IPS DF 6.9 (cell line): ENCODE measurements at regions not wholly inside any gene's neighbourhood (a gene's known extent, or its start where the extent isn't known, plus 50 kb on each side); places are given as distances from the start of the nearest gene placed in this dataset.

ENCODE experiments used
- DNase-seq: peaks from one replicate; pipeline ENCODE4 v3.0.0-alpha.2; 2013; ENCODE audit warnings: low read depth, low spot score
- H3K27ac ChIP-seq: one replicate; pipeline ENCODE4 v1.5.1; 2013; ENCODE audit warnings: low read length, control low read depth
- H3K27me3 ChIP-seq: 2 replicates; pipeline ENCODE4 v1.6.1; 2013; ENCODE audit warnings: mild to moderate bottlenecking, low read length; ENCODE audit not compliant: control insufficient read depth, insufficient read depth
- H3K36me3 ChIP-seq: 2 replicates; pipeline ENCODE4 v1.6.1; 2013; ENCODE audit warnings: low read length; ENCODE audit not compliant: control insufficient read depth, insufficient read depth
- H3K4me1 ChIP-seq: 2 replicates; pipeline ENCODE4 v1.6.1; 2013; ENCODE audit warnings: low read length; ENCODE audit not compliant: control insufficient read depth, insufficient read depth
- H3K4me3 ChIP-seq: 2 replicates; pipeline ENCODE4 v1.5.1; 2013; ENCODE audit warnings: mild to moderate bottlenecking, low read length
- H3K9me3 ChIP-seq: 2 replicates; pipeline ENCODE4 v1.6.1; 2013; ENCODE audit warnings: low read length, inconsistent platforms; ENCODE audit not compliant: control insufficient read depth, insufficient read depth
- WGBS: extraction: QIAGEN DNeasy Blood & Tissue Kit; methylation state at CpG from one replicate; pipeline ENCODE4 v1.1.7; 2013; ENCODE audit warnings: mixed read lengths, missing lambda C conversion rate; ENCODE audit not compliant: insufficient read length, insufficient coverage; 5-methylcytosine and 5-hydroxymethylcytosine counted together

DNA sequence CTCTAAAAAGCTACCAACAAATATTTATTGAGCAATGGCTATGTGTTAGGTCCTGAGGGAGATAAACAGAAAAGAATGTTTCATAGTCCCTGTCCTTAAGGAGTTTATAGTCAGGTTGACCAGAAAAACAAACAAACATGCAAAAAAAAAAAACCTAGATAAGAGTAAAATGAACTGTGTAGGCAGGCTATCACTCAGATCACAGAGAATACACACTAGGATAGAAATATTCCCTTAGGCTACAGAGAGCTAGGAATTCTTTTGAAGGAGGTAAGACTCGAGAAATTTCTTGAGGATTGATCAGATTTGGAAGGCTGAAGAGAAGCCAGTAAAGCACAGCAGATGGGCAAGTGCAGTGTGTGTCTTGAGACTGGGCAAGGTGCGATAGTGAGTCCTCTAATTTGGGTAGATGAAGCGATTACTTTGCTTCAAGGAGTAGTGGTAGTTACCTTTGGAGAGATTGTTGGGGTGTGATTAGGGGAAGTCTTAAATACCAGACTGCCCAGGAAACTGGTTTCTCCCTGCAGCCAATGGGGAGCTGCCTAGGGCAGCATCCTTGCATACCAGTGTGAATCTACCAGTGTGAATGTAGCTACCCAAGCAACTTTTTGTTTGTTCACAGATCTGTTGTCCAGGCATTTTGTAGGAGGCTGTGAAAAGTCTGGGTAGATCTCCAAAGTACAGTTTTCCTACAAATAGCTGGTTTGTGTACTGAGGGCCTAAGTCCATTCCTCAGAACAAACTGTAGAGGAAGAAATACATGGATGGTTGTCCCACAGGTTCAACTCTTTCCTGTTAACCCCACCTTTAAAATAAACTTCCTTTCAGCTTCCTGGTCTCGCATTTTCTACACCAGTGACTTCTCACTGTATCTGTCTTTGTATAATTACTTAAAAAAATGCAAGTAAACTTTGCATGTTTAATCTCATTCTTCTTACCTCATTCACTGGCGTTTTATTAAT lies 314.1 kb downstream of the KLF5 start:
- Histone ChIP-seq H3K9me3 (no peaks in the 10 kb centered on the region), H3K4me3 (no peak overlapping the region), H3K27me3 (no peaks in the 10 kb centered on the region), H3K36me3 (no peaks in the 10 kb centered on the region), H3K27ac (no peak overlapping the region), H3K4me1 (no peaks in the 10 kb centered on the region)
- WGBS, result no CpG with 5 or more reads among the region's 5 CpGs
- no peak for DNase-seq

DNA sequence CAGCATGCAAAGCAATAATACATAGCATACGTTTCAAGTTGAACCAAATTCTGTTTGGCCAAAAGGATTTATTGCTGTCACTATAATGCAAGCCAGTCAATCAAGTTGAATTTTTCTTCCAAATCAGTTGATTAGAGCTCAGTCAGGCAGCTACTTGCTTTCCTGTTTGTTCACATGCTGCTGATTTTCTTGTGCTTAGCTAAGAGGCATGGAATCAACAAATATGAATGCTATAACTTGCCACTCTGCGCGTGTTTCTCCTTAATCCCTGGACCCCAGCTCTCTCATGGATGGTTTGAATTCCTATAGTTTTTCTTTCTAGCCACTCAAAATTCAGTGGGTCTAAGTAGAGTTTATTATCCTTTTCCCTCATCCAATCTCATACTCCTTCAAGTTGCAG lies 311.3 kb downstream of the KLF5 start:
- WGBS, result no CpG with 5 or more reads among the region's 3 CpGs
- H3K4me1 ChIP-seq, result no peaks in the 10 kb centered on the region
- DNase-seq, result no peak

DNA sequence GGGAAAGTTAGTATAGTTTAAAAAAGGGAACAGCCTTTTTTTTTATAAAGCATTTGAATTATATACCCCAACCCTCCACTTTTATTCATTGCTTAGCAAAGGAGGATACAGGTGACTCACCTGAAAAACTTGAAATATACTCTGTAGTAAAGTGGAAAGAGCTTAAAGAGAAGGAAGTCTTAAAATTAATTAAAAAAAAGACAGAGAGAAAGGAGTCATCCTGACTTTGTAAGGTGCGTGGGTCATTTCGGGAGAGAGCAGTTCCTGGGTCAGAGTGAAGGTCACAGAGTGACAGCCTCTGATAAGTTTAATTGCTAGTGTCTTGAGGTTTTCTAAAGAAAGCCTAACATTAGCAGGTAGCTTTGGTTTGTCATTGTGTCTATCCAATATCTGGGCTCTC lies 310.3 kb downstream of the KLF5 start:
- Histone ChIP-seq H3K36me3 (no peaks in the 10 kb centered on the region), H3K27me3 (no peaks in the 10 kb centered on the region), H3K4me3 (no peak overlapping the region), H3K9me3 (no peaks in the 10 kb centered on the region), H3K4me1 (no peaks in the 10 kb centered on the region), H3K27ac (no peak overlapping the region)
- no CpG with 5 or more reads among the region's 2 CpGs for WGBS
- DNase-seq, result no peak

More for the DNA sequence above, 311.3 kb downstream of the KLF5 start:
- Histone ChIP-seq H3K4me3 (no peak overlapping the region), H3K36me3 (no peaks in the 10 kb centered on the region), H3K27ac (no peak overlapping the region), H3K27me3 (no peaks in the 10 kb centered on the region), H3K9me3 (no peaks in the 10 kb centered on the region)

DNA sequence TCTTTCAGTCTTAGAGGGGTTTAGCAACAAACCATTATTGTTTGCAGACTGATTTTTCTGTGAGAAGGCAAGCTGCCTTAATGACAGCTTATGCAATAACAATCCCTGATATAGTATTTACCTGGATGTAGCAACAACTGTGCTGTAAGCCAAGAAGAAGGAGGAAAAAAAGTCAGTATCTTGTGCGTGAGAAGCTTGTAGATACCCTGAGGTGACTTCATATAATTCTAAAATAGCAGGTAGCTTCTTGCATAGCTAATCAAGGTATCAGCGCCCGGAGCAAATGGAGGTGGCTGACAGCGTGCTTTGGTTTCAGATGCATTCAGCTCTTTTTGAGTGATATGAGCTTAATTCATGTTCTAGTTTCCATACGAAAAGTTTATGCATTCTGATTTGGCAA lies 309.8 kb downstream of the KLF5 start:
- H3K4me3 ChIP-seq, result no peak overlapping the region
- WGBS, result no CpG with 5 or more reads among the region's 5 CpGs

DNA sequence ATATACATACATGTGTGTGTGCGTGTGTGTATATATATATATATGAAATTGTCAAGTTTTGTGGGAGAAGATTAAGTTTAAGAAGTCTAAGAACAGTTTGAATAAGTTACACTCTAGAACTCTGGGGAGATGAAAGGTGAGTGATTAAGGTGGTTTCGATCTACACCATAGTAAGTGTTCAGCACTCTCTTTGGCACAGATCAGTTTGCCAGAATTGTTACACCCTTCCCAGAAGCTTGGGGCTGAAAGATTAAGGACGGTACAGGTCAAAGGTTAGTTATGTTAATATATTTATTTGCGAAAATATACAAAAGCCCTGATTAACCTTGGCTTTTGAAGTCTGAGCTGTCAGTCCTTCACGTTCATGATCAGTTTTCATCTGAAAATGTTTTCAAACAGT lies 309.1 kb downstream of the KLF5 start:
- Histone ChIP-seq H3K36me3 (no peaks in the 10 kb centered on the region), H3K4me1 (no peaks in the 10 kb centered on the region), H3K4me3 (no peak overlapping the region), H3K27me3 (no peaks in the 10 kb centered on the region), H3K27ac (no peak overlapping the region), H3K9me3 (no peaks in the 10 kb centered on the region)
- DNase-seq, result no peak
- no CpG with 5 or more reads among the region's 5 CpGs for WGBS

More for the DNA sequence above, 309.8 kb downstream of the KLF5 start:
- no peak for DNase-seq
- H3K36me3 ChIP-seq, result no peaks in the 10 kb centered on the region
- no peak overlapping the region for H3K27ac ChIP-seq
- no peaks in the 10 kb centered on the region for H3K27me3 ChIP-seq
- no peaks in the 10 kb centered on the region for H3K4me1 ChIP-seq
- H3K9me3 ChIP-seq, result no peaks in the 10 kb centered on the region

DNA sequence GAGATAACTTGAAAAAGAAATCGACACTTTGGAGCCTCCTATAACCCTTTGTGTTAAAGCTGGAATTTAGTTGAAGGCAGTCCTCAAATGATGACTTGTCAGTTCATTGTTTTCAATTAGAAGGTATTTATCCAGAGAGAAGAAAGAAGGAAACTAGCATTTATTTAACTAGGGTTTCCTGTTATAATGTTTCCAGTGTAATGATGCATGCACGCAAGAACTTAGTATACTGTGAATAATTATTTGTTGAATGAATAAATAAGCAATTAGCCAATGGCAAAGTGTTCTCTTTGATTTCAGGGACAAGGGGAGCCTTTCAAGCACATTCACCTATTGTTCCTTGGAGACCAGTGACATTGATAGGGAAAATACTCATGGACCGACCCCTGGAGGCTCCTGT lies 307.4 kb downstream of the KLF5 start:
- H3K4me1 ChIP-seq, result no peaks in the 10 kb centered on the region
- H3K36me3 ChIP-seq, result no peaks in the 10 kb centered on the region
- H3K27ac ChIP-seq, result no peak overlapping the region
- H3K4me3 ChIP-seq, result no peak overlapping the region
- WGBS, result no CpG with 5 or more reads among the region's 3 CpGs
- DNase-seq, result no peak
- H3K27me3 ChIP-seq, result no peaks in the 10 kb centered on the region
- no peaks in the 10 kb centered on the region for H3K9me3 ChIP-seq

DNA sequence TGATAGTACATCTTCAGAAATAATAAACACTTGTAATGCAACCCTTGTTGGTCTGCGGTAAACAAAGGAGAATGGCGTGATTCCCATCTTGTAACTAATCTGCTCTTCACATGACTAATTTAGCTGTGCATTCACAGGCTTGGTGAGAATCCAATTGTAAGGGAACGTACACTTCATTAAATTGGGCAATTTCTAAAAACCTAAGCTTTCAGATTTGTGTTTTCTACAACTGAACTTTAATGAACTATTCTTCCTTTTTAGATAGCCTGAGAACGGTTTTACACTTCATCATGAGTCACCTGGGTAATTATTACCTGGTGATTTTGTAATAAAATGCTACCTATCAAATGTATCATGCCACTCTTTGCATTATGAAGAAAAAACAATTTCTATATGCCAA lies 306.9 kb downstream of the KLF5 start:
- no peak overlapping the region for H3K4me3 ChIP-seq
- no peak overlapping the region for H3K27ac ChIP-seq
- no peaks in the 10 kb centered on the region for H3K36me3 ChIP-seq
- WGBS, result no CpG with 5 or more reads among the region's 4 CpGs
- no peaks in the 10 kb centered on the region for H3K9me3 ChIP-seq
- DNase-seq, result no peak
- no peaks in the 10 kb centered on the region for H3K27me3 ChIP-seq
- no peaks in the 10 kb centered on the region for H3K4me1 ChIP-seq

DNA sequence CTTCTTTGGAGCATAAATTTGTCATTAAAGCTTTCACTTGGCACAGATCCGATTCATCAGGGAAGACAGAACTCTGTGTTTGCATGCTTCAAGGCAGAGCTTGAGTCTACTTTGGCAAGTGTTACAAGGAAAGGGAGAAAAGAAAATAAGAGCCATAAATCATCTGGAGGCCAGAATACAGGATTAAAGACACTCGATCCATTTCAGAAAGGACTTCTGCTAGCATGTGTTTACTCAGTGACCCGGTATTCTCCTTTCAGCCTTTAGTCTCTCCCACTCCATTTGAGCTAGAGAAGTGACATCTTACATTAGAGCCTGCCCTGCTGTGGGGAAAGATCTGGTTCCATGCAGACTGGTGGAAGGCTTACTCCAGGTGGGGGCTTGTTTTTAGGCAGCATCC lies 306.4 kb downstream of the KLF5 start:
- DNase-seq, result no peak

DNA sequence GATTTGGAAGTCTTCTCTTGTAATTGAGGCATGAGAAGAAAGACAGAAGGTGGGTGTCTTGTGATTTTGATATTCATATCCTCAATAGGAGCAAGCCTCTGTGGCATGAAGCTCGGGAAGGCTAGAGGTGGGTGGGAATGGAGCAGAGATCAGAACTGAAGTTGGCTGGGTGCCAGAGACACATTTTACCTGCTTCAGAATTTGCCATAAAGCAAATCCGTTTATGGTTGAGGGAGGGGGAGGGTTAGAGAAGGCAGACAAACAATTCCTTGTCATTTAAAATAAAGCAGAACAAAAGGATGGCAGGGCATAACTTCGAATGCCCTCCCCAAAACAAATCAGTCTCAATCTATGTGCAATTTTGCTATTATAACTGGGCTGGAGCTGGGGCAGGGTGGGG lies 305.9 kb downstream of the KLF5 start:
- H3K4me3 ChIP-seq, result no peak overlapping the region
- no peaks in the 10 kb centered on the region for H3K36me3 ChIP-seq
- H3K27me3 ChIP-seq, result no peaks in the 10 kb centered on the region
- no peak for DNase-seq
- H3K4me1 ChIP-seq, result no peaks in the 10 kb centered on the region
- H3K27ac ChIP-seq, result no peak overlapping the region
- no CpG with 5 or more reads among the region's 3 CpGs for WGBS
- H3K9me3 ChIP-seq, result no peaks in the 10 kb centered on the region

More for the DNA sequence above, 306.4 kb downstream of the KLF5 start:
- Histone ChIP-seq H3K36me3 (no peaks in the 10 kb centered on the region), H3K4me1 (no peaks in the 10 kb centered on the region), H3K27me3 (no peaks in the 10 kb centered on the region), H3K9me3 (no peaks in the 10 kb centered on the region), H3K27ac (no peak overlapping the region), H3K4me3 (no peak overlapping the region)
- WGBS, result no CpG with 5 or more reads among the region's 3 CpGs

DNA sequence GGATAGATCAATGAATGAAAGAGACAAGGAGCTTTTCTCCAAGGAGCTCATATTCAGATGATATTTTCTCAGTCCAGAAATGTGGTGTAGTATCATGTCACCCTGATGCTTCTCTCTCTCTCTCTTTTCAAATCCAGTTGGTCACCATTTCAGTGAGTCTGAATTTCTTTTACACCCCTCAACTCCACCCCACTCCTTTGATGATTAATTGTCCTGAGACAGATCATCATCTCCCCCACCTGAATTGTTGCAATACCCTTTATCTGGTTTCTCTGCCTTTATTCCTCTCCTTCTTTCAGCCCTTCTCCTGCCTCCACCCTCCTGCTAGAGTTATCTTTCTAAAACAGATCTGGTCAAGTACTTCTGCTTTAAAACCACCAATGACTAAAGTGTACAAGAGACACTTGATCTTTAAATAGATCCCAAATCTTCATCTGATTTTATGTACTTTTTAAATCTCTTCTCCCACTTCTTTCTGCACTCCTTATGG lies 299.8 kb downstream of the KLF5 start:
- H3K4me3 ChIP-seq, result no peak overlapping the region
- no peaks in the 10 kb centered on the region for H3K9me3 ChIP-seq
- no peaks in the 10 kb centered on the region for H3K36me3 ChIP-seq
- DNase-seq, result no peak
- no peaks in the 10 kb centered on the region for H3K4me1 ChIP-seq
- no peak overlapping the region for H3K27ac ChIP-seq
- no peaks in the 10 kb centered on the region for H3K27me3 ChIP-seq

DNA sequence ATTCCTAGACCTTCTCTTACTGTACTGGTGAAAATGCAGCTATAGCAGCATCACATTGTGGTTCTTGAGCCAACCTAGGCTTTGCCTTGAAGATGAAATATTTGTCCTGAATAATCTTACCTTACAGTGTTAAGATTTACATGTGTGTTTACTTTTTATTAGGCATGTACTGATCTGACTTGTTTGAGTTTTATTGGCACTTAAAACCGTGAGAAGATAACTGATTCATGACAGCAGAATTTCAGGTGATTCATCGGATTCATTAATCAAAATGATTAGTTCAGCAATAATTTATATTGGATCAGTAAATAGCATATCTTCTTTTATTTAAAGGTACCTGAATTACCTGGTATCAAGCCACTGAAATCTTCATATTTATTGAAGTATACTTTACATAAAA lies 296.3 kb downstream of the KLF5 start:
- H3K4me1 ChIP-seq, result no peaks in the 10 kb centered on the region
- no peak for DNase-seq
- H3K36me3 ChIP-seq, result no peaks in the 10 kb centered on the region
- no peaks in the 10 kb centered on the region for H3K27me3 ChIP-seq
- H3K4me3 ChIP-seq, result no peak overlapping the region
- WGBS, result no CpG with 5 or more reads among the region's 2 CpGs
- H3K27ac ChIP-seq, result no peak overlapping the region
- H3K9me3 ChIP-seq, result no peaks in the 10 kb centered on the region
